Glutamatergic neuron (in vitro differentiated cells): ENCODE measurements at regions not wholly inside any gene's neighbourhood (a gene's known extent, or its start where the extent isn't known, plus 50 kb on each side); places are given as distances from the start of the nearest gene placed in this dataset.

Source experiments
- DNase-seq: peaks from one replicate; pipeline ENCODE4 v3.0.0; 2022
- H3K27ac Mint-ChIP-seq: one replicate; pipeline ENCODE4 v1.8.0; 2020; ENCODE audit warnings: mild to moderate bottlenecking, mixed read lengths, inconsistent platforms; ENCODE audit not compliant: unreplicated experiment
- H3K27me3 Mint-ChIP-seq: one replicate; pipeline ENCODE4 v1.8.0; 2020; ENCODE audit warnings: mild to moderate bottlenecking, moderate library complexity, mixed read lengths, inconsistent platforms; ENCODE audit not compliant: unreplicated experiment
- H3K36me3 Mint-ChIP-seq: one replicate; pipeline ENCODE4 v1.8.0; 2020; ENCODE audit warnings: mild to moderate bottlenecking, mixed read lengths, inconsistent platforms; ENCODE audit not compliant: unreplicated experiment
- H3K4me1 Mint-ChIP-seq: one replicate; pipeline ENCODE4 v1.8.0; 2020; ENCODE audit warnings: mild to moderate bottlenecking, low read depth, mixed read lengths, inconsistent platforms; ENCODE audit not compliant: unreplicated experiment
- H3K4me3 Mint-ChIP-seq: one replicate; pipeline ENCODE4 v1.8.0; 2020; ENCODE audit warnings: mild to moderate bottlenecking, mixed read lengths, inconsistent platforms; ENCODE audit not compliant: unreplicated experiment
- H3K9me3 Mint-ChIP-seq: one replicate; pipeline ENCODE4 v1.8.0; 2020; ENCODE audit warnings: mild to moderate bottlenecking, moderate library complexity, mixed read lengths, inconsistent platforms; ENCODE audit not compliant: unreplicated experiment
- TF ChIP-seq, protein P1 (sequence below): fragments of 200-600 bp; sonication (generic); IDR thresholded peaks from one replicate; pipeline ENCODE4 v1.5.0; 2021; ENCODE audit not compliant: partially characterized antibody, unreplicated experiment

DNA sequence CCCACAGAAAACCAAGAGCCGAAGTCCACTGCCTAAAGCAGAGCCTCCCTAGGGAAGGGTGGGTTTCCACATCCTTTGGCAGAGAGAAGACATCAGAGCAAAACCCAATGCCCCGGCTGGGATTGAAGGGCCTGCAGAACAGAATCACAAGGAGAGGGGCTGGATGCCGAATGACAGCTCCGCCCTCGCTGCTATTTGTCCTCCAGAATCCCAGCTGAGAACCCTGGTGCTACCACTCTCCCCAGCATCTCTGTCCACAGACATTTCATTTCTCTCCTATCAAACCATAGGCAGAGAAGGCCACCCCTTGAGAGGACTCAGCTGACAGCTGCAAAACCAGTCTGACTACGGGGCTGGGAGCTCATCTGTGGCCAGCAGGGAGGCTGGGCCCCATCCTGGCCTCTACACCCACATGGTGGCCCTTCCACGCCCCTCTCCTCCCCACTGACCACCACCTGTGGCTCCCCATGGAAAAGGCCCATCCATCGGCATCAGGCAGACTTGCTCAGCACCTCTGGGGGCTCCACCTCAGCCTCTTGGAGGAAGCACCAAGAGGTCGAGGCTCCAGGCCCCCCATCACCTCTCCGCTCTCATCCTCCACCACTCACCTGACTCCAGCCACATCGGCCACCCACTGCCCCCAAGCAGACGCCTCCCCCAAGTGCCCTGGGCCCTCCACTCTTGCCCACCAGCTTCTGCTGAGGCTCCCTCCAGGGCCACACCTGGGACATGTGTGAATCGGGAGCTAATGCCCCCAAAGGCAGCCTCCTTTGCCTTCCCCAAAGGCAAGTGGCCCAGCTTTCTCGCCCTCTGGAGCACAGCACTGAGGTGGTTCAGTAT lies 288.5 kb downstream of the C16orf95 start:
- no peaks in the 10 kb centered on the region for H3K36me3 Mint-ChIP-seq
- DNase-seq: no peak
- H3K27me3 Mint-ChIP-seq: peaks cover 1% of the 10 kb centered on the region
- peaks cover 4% of the 10 kb centered on the region for H3K9me3 Mint-ChIP-seq
- no peak overlapping the region for H3K27ac Mint-ChIP-seq
- no peaks in the 10 kb centered on the region for H3K4me1 Mint-ChIP-seq
- H3K4me3 Mint-ChIP-seq: no peak overlapping the region
- TF ChIP-seq, protein P1, sequence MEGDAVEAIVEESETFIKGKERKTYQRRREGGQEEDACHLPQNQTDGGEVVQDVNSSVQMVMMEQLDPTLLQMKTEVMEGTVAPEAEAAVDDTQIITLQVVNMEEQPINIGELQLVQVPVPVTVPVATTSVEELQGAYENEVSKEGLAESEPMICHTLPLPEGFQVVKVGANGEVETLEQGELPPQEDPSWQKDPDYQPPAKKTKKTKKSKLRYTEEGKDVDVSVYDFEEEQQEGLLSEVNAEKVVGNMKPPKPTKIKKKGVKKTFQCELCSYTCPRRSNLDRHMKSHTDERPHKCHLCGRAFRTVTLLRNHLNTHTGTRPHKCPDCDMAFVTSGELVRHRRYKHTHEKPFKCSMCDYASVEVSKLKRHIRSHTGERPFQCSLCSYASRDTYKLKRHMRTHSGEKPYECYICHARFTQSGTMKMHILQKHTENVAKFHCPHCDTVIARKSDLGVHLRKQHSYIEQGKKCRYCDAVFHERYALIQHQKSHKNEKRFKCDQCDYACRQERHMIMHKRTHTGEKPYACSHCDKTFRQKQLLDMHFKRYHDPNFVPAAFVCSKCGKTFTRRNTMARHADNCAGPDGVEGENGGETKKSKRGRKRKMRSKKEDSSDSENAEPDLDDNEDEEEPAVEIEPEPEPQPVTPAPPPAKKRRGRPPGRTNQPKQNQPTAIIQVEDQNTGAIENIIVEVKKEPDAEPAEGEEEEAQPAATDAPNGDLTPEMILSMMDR: no peak

DNA sequence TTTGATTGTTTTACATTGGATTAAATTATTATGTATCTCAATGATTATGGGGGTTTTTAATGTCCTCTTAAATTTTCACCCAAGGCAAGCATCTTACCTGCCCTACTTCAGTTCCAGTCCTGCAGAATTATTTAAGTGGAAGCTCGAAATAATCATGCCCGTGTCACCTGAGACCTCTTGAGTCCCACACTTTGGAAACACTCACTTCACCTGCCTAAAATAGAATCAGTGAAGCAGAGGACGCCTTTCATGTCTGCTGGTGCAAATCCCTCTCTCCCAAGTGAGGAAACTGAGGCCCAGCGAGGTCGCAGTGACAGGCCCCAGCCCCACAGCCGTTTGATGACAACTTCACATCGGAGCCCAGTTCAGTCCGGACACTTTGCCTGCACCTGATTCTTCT lies 284.6 kb downstream of the C16orf95 start:
- Mint-ChIP-seq H3K4me1 (no peaks in the 10 kb centered on the region), H3K27ac (no peak overlapping the region), H3K4me3 (no peak overlapping the region), H3K27me3 (peaks cover 4% of the 10 kb centered on the region), H3K9me3 (peaks cover 4% of the 10 kb centered on the region), H3K36me3 (no peaks in the 10 kb centered on the region)
- DNase-seq: no peak
- TF ChIP-seq, protein P1: no peak

DNA sequence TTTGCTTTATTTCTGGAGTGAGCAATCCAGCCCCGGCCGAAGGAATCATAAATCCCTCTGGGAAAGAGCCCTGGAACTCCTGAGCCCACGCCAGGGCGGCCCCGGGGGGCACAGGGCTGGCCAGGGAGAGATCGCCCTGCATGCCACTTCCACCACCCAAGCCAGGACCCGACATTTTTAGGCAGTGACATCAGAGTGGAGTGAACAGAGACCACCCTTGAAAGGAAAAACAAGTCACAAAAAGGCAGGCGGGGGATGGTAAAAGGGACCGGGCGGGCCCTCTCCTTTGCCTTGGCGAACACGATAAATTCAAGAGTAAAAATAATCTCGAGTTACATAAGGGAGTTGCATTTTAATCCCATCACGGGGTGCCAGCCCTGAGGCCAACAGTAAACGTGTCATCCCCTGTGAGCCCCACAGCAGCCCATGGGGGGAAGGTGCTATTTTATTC lies 284.1 kb downstream of the C16orf95 start:
- TF ChIP-seq, protein P1: no peak
- no peak for DNase-seq
- Mint-ChIP-seq H3K27ac (no peak overlapping the region), H3K4me3 (no peak overlapping the region), H3K27me3 (peaks cover 4% of the 10 kb centered on the region), H3K4me1 (no peaks in the 10 kb centered on the region), H3K9me3 (peaks cover 4% of the 10 kb centered on the region), H3K36me3 (no peaks in the 10 kb centered on the region)

DNA sequence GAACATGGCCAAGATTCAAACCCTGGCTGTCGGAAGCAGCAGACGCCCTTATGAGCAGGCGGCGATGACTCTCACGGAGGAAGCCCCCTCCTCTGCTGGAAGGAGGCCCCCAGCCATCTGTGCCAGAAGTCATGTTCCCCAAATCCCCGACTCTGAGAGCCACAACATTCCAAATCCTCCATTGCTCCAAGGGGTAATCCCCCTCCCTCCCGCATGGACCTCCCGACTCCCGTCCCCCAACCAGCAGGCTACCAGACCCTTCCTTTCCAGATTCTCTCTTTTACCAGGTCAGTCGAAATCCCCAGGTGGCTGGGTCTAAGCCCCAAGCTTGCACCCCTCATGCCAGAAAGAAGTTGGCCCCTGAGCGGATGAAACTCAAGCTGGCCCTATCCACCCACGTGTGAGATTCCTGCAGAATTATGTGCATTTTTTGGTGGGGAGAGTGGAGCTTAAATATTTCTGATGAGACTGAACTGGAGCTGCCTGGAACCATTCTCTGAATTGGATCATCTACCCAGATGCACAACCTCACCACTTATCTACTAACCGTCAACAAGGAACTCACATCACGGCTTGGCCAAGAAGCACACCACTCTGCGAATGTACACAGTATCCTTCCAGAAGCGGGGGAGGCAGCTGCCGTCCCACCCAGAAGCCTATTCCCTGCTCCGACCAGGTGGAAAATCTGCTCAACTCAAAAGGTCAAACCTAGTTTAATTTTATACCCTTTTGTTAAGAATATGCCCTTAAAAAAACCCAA lies 283.5 kb downstream of the C16orf95 start:
- Mint-ChIP-seq H3K4me1 (no peaks in the 10 kb centered on the region), H3K9me3 (peaks cover 4% of the 10 kb centered on the region), H3K27me3 (peaks cover 4% of the 10 kb centered on the region), H3K4me3 (no peak overlapping the region), H3K36me3 (no peaks in the 10 kb centered on the region), H3K27ac (no peak overlapping the region)
- no peak for DNase-seq
- TF ChIP-seq, protein P1: no peak

DNA sequence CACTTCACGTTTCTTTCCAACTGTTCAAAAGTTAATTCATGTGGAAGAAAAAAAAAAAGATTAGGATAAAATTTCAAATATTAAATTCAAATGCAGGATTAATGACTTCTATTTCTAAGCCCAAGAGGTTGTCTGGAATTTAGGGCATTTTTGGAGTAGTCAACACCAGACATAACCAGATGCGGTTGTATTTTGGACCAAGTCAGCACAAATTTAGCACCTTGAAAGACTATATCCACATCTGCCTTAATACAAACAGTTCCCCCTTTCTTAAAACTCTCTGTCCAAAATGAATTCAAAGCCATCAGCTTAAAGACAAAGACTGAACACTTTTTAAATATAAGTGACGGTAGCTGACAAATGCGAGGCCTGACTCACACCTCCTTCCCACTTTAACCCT lies 282.9 kb downstream of the C16orf95 start:
- Mint-ChIP-seq H3K27me3 (peaks cover 4% of the 10 kb centered on the region), H3K9me3 (peaks cover 2% of the 10 kb centered on the region), H3K4me1 (no peaks in the 10 kb centered on the region), H3K4me3 (no peak overlapping the region), H3K27ac (no peak overlapping the region), H3K36me3 (no peaks in the 10 kb centered on the region)
- TF ChIP-seq, protein P1: no peak
- DNase-seq: no peak
